GM13977 (cell line): ENCODE measurements at regions not wholly inside any gene's neighbourhood (a gene's known extent, or its start where the extent isn't known, plus 50 kb on each side); places are given as distances from the start of the nearest gene placed in this dataset.

Source experiments
- DNase-seq: peaks from one replicate; pipeline ENCODE4 v3.0.0; 2012; ENCODE audit warnings: low spot score
- CTCF ChIP-seq: IDR thresholded peaks from 2 replicates; pipeline ENCODE4 v1.5.1; 2012; ENCODE audit warnings: mild to moderate bottlenecking, control low read depth; ENCODE audit not compliant: insufficient read depth; ENCODE audit errors: extremely low read depth, missing control alignments
- in situ Hi-C: fragments of 300-500 bp; cut with MboI; formaldehyde crosslinking; loops from one replicate; pipeline ENCODE4 v1.12.0; 2022; ENCODE audit warnings: low sequenced_read_pairs, low pct_unique_long_range_greater_than_20kb, mixed read lengths, inconsistent platforms; ENCODE audit not compliant: unreplicated experiment

GRCh38 chrX:134721766-134722532 lies 63.7 kb upstream of the PLAC1 start:
- TF ChIP-seq CTCF = no peak
- in situ Hi-C loops = no loop called here
- DNase-seq = no peak

DNA sequence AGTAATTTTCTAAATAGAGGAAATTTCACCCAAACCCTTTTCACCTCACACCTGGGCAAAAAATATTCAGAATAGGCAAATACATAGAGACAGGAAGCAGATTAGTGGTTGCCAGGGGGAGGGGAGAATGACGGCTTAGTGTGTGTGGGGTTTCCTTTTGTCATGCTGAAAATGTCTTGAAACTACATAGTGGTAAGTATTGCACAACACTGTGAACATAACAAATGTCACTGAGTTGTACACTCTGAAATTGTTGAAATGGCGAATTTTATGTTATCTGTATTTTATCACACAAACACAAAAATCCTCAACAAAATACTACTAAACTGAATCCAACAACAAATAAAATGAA lies 60.7 kb upstream of the PLAC1 start:
- no peak for DNase-seq
- TF ChIP-seq CTCF = no peak
- in situ Hi-C loops = no loop called here

DNA sequence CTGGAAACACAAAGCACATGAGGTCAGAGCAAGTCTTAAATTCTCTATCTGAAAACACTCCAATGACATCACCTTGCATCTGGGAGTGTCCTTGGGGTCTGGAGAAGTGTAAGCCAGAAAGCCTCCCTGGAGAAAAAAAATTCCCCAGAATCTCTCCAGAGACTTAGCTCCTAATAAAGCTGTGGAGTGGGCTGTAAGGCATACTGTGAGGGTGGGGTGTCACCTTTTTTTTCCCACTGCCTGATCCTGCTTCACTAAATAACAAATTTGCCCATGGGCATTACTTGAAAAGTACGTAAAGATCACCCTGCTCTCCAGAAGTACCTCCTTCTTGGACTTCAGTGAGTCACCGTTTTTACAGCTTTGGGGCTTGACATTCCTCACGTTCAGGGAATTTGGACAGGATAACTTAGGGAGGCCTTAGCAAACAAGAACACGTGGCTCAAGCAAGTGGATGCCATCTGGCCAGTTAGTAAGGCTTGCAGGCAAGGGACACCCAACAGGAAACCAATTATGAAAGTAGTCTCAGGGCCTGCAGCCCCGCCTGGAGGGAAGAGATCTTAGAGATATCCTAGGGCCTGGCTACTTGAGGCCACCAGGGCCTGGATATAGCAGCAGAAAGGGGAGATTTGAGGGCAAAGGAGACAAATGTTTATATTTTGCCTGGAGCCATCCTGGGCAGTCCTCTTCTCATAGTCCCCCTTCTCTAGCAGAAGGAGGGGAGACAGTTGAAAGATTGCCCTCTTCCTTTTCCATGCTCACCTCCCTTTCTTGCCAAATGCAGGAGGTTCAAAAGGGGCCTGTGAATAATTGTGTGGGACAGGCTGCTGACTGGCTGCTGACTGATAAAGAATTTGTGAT lies 60.1 kb upstream of the PLAC1 start:
- no peak for TF ChIP-seq CTCF
- in situ Hi-C loops = no loop called here
- DNase-seq = no peak

GRCh38 chrX:134717698-134718097 lies 59.4 kb upstream of the PLAC1 start:
- in situ Hi-C loops = no loop called here
- DNase-seq = no peak
- no peak for TF ChIP-seq CTCF

DNA sequence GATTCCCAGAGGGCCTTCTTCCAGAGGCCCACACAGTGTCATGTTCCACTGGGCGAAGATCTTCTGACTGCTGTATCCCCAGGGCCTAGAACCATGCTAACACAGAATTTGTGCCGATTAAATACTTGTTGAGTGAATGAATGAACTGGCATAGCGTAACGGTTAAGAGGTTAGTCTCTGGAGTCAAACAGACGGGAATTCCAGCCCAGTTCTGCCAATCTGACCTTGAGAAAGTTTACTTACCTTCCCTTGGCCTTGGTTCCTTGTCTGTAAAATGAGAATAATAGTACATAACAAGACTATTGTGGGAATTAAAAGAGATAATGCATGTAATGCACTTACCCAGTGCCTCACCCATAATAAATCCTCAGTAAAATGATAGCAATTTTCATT lies 58.3 kb upstream of the PLAC1 start:
- TF ChIP-seq CTCF = no peak
- no peak for DNase-seq
- in situ Hi-C loops = no loop called here

DNA sequence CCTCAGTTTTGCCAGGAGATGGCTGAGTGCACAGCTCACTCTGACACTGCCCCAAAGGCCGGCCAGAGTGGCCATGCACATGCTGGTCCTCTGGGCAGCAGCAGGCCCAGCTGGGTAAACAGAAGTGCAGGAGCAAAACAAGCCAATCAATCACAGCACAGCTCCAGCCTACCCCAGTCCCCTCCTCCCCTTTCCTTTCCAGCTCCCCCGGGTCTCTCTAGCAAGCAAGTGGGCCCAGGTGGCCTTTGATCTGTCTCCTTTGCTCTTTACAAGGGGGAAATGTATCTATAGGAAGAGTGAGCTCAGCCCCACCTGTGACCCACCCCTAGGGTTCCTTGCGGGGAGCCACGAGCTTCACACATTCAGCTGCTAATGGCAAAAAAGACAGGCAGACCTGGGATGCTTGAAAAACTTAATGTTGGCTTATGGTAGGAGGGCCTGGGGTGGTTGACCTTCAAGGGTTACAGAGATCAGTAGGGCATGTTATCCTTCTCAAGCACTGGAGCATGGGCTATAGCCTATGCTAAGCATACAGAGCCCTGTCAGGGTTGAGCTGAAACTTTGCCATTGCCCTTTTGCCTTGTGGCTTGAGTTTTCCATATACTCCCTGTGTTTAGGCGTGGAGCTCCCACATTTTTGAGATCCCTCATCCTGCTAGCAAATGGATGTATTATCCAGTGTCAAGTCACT lies 57.8 kb upstream of the PLAC1 start:
- no peak for DNase-seq
- in situ Hi-C loops = no loop called here
- no peak for TF ChIP-seq CTCF
